ENCODE measurements at regions not wholly inside any gene's neighbourhood (a gene's known extent, or its start where the extent isn't known, plus 50 kb on each side); places are given as distances from the start of the nearest gene placed in this dataset.

GRCh38 chr2:43171789-43172188 is 54.6 kb downstream of the ZFP36L2 start:
- TF ChIP-seq CTCF (conservative IDR thresholded peaks at IDR 0.05): no peak
- no peak overlapping the region for H3K27ac ChIP-seq

GRCh38 chr2:43170405-43171105 is 55.9 kb downstream of the ZFP36L2 start:
- no peak overlapping the region for H3K27ac ChIP-seq
- no peak for TF ChIP-seq CTCF (conservative IDR thresholded peaks at IDR 0.05)

GRCh38 chr2:43169987-43170386 is 56.4 kb downstream of the ZFP36L2 start:
- no peak overlapping the region for H3K27ac ChIP-seq
- 0 out of 2 replicates have a peak, but pooled peaks have one; percentile 22 for TF ChIP-seq CTCF (conservative IDR thresholded peaks at IDR 0.05)

GRCh38 chr2:43169099-43169945 is 57.1 kb downstream of the ZFP36L2 start:
- H3K27ac ChIP-seq: peak overlapping the region; percentile 8; the same call in 1 of the 2 replicates
- no peak for TF ChIP-seq CTCF (conservative IDR thresholded peaks at IDR 0.05)

- TF ChIP-seq CTCF (conservative IDR thresholded peaks at IDR 0.05): no peak
- H3K27ac ChIP-seq: no peak overlapping the region
These were observed 58.4 kb downstream of the ZFP36L2 start for GRCh38 chr2:43168016-43168369.

GRCh38 chr2:43165378-43166069 is 60.9 kb downstream of the ZFP36L2 start:
- TF ChIP-seq CTCF (conservative IDR thresholded peaks at IDR 0.05): no peak

GRCh38 chr2:43164686-43165085 is 61.7 kb downstream of the ZFP36L2 start:
- TF ChIP-seq CTCF (conservative IDR thresholded peaks at IDR 0.05): no peak
- no peak overlapping the region for H3K27ac ChIP-seq

More at GRCh38 chr2:43165378-43166069, 60.9 kb downstream of the ZFP36L2 start:
- no peak overlapping the region for H3K27ac ChIP-seq

All from VCaP (cell line).